IMR-90 (cell line): ENCODE measurements at regions not wholly inside any gene's neighbourhood (a gene's known extent, or its start where the extent isn't known, plus 50 kb on each side); places are given as distances from the start of the nearest gene placed in this dataset.

Experiments
- ATAC-seq: fragments of 200-7000 bp; cut with Tn5 transposase; 2 replicates; pipeline ENCODE4 v1.9.1; 2020; ENCODE audit warnings: low read depth, mild to moderate bottlenecking, moderate library complexity
- BruUV-seq: library from RNA; stranded (reverse); fragments of 400-500 nt; replicated peaks from 2 replicates; lab custom pipeline; 2021; lab: Mats Ljungman, UMichigan
- CTCF ChIA-PET: fragments of 300-600 bp; formaldehyde crosslinking; extraction: SDS; loops from one replicate; lab custom pipeline; 2021; ENCODE audit warnings: antibody characterized with exemption; lab: Yijun Ruan, JAX
- POLR2A ChIA-PET: fragments of 300-600 bp; sonication (Branson Sonifier 250); formaldehyde crosslinking; loops from one replicate; lab custom pipeline; 2022; ENCODE audit warnings: antibody characterized with exemption; ENCODE audit not compliant: unreplicated experiment; lab: Charles Lee
- DNase-seq: peaks from one replicate; pipeline ENCODE4 v3.0.0; 2013
- H2AFZ ChIP-seq: replicated peaks from 2 replicates; pipeline ENCODE3; 2013; ENCODE audit warnings: low read length, mild to moderate bottlenecking; ENCODE audit not compliant: poor library complexity
- H2AK5ac ChIP-seq: 2 replicates; pipeline ENCODE4 v1.6.1; 2013; ENCODE audit warnings: low read depth, low read length, inconsistent platforms
- H2AK9ac ChIP-seq: replicated peaks from 2 replicates; pipeline ENCODE3; 2013; ENCODE audit warnings: mild to moderate bottlenecking, low read depth, low read length, moderate library complexity; ENCODE audit not compliant: poor library complexity
- H2BK120ac ChIP-seq: 2 replicates; pipeline ENCODE4 v1.6.1; 2013; ENCODE audit warnings: low read depth, low read length, inconsistent platforms
- H2BK15ac ChIP-seq: 3 replicates; pipeline ENCODE4 v1.6.1; 2013; ENCODE audit warnings: low read depth, low read length, inconsistent platforms
- H2BK20ac ChIP-seq: 2 replicates; pipeline ENCODE4 v1.6.1; 2013; ENCODE audit warnings: low read depth, mild to moderate bottlenecking, inconsistent platforms, low read length, moderate library complexity
- H2BK5ac ChIP-seq: 2 replicates; pipeline ENCODE4 v1.6.1; 2013; ENCODE audit warnings: mild to moderate bottlenecking, low read depth, low read length, inconsistent platforms; ENCODE audit not compliant: poor library complexity, severe bottlenecking
- H3K14ac ChIP-seq: replicated peaks from 2 replicates; pipeline ENCODE4 v1.6.1; 2013; ENCODE audit warnings: low read depth, low read length, inconsistent platforms
- H3K18ac ChIP-seq: 2 replicates; pipeline ENCODE4 v1.6.1; 2013; ENCODE audit warnings: low read depth, low read length, control low read depth
- H3K23ac ChIP-seq: 2 replicates; pipeline ENCODE4 v1.6.1; 2013; ENCODE audit warnings: low read depth, low read length, inconsistent platforms
- H3K27ac ChIP-seq: 2 replicates; pipeline ENCODE4 v1.5.1; 2013; ENCODE audit warnings: mild to moderate bottlenecking, control low read depth, low read length; ENCODE audit not compliant: insufficient read depth
- H3K27me3 ChIP-seq: 2 replicates; pipeline ENCODE4 v1.6.1; 2013; ENCODE audit warnings: low read length; ENCODE audit not compliant: control insufficient read depth, insufficient read depth
- H3K36me3 ChIP-seq: 2 replicates; pipeline ENCODE4 v1.6.1; 2013; ENCODE audit warnings: low read length, mixed read lengths; ENCODE audit not compliant: control insufficient read depth, insufficient read depth
- H3K4ac ChIP-seq: 2 replicates; pipeline ENCODE4 v1.6.1; 2013; ENCODE audit warnings: low read depth, low read length, inconsistent platforms
- H3K4me1 ChIP-seq: 2 replicates; pipeline ENCODE4 v1.6.1; 2013; ENCODE audit warnings: low read length, mixed read lengths; ENCODE audit not compliant: control insufficient read depth, insufficient read depth
- H3K4me2 ChIP-seq: 2 replicates; pipeline ENCODE4 v1.6.1; 2013; ENCODE audit warnings: low read depth, mild to moderate bottlenecking, control low read depth, low read length, moderate library complexity
- H3K4me3 ChIP-seq: 2 replicates; pipeline ENCODE4 v1.5.1; 2013; ENCODE audit warnings: low read depth, mild to moderate bottlenecking, control low read depth, low read length, moderate library complexity; ENCODE audit not compliant: insufficient read depth
- H3K56ac ChIP-seq: 2 replicates; pipeline ENCODE4 v1.6.1; 2013; ENCODE audit warnings: low read length, inconsistent platforms; ENCODE audit not compliant: insufficient read depth; ENCODE audit errors: extremely low read depth
- H3K79me1 ChIP-seq, 2 experiments: 2 replicates each; pipeline ENCODE4 v1.6.1; 2013; ENCODE audit warnings: low read length in 2 of 2, inconsistent platforms in 1 of 2, low read depth in 1 of 2
- H3K9ac ChIP-seq: 2 replicates; pipeline ENCODE4 v1.6.1; 2013; ENCODE audit warnings: low read depth, low read length, control low read depth
- H3K9me1 ChIP-seq: 2 replicates; pipeline ENCODE4 v1.6.1; 2013; ENCODE audit warnings: low read length, inconsistent platforms; ENCODE audit not compliant: insufficient read depth
- H3K9me3 ChIP-seq: 2 replicates; pipeline ENCODE4 v1.6.1; 2013; ENCODE audit warnings: low read length; ENCODE audit not compliant: control insufficient read depth, insufficient read depth
- H4K20me1 ChIP-seq: 2 replicates; pipeline ENCODE4 v1.6.1; 2013; ENCODE audit warnings: low read length, inconsistent platforms; ENCODE audit not compliant: insufficient read depth
- H4K5ac ChIP-seq: 2 replicates; pipeline ENCODE4 v1.6.1; 2013; ENCODE audit warnings: mild to moderate bottlenecking, low read depth, low read length, control low read depth
- H4K8ac ChIP-seq, 2 experiments: 2 replicates each; pipeline ENCODE4 v1.6.1; 2013; ENCODE audit warnings: low read depth in 2 of 2, low read length in 2 of 2, control low read depth in 1 of 2, inconsistent platforms in 1 of 2
- H4K91ac ChIP-seq: 2 replicates; pipeline ENCODE4 v1.6.1; 2013; ENCODE audit warnings: low read depth, low read length, inconsistent platforms; ENCODE audit not compliant: insufficient read depth
- BHLHE40 ChIP-seq: fragments of 150-350 bp; IDR thresholded peaks from 2 replicates; pipeline ENCODE4 v1.6.1; 2016; ENCODE audit warnings: mild to moderate bottlenecking, low read depth, low read length
- CEBPB ChIP-seq: IDR thresholded peaks from 2 replicates; pipeline ENCODE4 v1.6.1; 2012; ENCODE audit warnings: low read depth, low read length, improper control_type of control experiment
- CHD1 ChIP-seq: IDR thresholded peaks from 2 replicates; pipeline ENCODE4 v1.6.1; 2012; ENCODE audit warnings: low read depth, low read length, improper control_type of control experiment
- FOS ChIP-seq: fragments of 150-350 bp; IDR thresholded peaks from 2 replicates; pipeline ENCODE4 v1.6.1; 2016; ENCODE audit warnings: low read depth, low read length
- MAFK ChIP-seq: IDR thresholded peaks from 2 replicates; pipeline ENCODE4 v1.6.1; 2012; ENCODE audit warnings: low read depth, low read length, improper control_type of control experiment
- MAZ ChIP-seq: IDR thresholded peaks from 2 replicates; pipeline ENCODE4 v1.6.1; 2012; ENCODE audit warnings: low read depth, mild to moderate bottlenecking, low read length, improper control_type of control experiment, moderate library complexity, borderline replicate concordance
- MXI1 ChIP-seq: IDR thresholded peaks from 2 replicates; pipeline ENCODE4 v1.6.1; 2012; ENCODE audit warnings: low read depth, mild to moderate bottlenecking, low read length, moderate library complexity, borderline replicate concordance
- NFE2L2 ChIP-seq: fragments of 150-350 bp; IDR thresholded peaks from 2 replicates; pipeline ENCODE4 v1.6.1; 2016; ENCODE audit warnings: low read depth, mild to moderate bottlenecking, low read length
- POLR2A ChIP-seq: IDR thresholded peaks from 2 replicates; pipeline ENCODE4 v1.6.1; 2012; ENCODE audit warnings: mild to moderate bottlenecking, low read depth, low read length
- RAD21 ChIP-seq: IDR thresholded peaks from 2 replicates; pipeline ENCODE4 v1.6.1; 2012; ENCODE audit warnings: low read length, improper control_type of control experiment
- RCOR1 ChIP-seq: IDR thresholded peaks from 2 replicates; pipeline ENCODE4 v1.6.1; 2012; ENCODE audit warnings: mild to moderate bottlenecking, low read length, improper control_type of control experiment; ENCODE audit not compliant: insufficient replicate concordance
- RFX5 ChIP-seq: IDR thresholded peaks from 2 replicates; pipeline ENCODE4 v1.8.0; 2012; ENCODE audit warnings: low read depth, mild to moderate bottlenecking, low read length, moderate library complexity
- SMC3 ChIP-seq: fragments of 150-350 bp; IDR thresholded peaks from 2 replicates; pipeline ENCODE4 v1.6.1; 2016; ENCODE audit warnings: low read depth, mild to moderate bottlenecking, antibody characterized with exemption, low read length, moderate library complexity
- WGBS, 2 experiments: methylation state at CpG; one replicate each; pipeline versions ENCODE4 v1.1.5 to v1.1.7; 2013; ENCODE audit warnings: missing lambda C conversion rate in 2 of 2; ENCODE audit not compliant: insufficient read length in 1 of 2; ENCODE audit errors: extremely low coverage in 2 of 2; 5-methylcytosine and 5-hydroxymethylcytosine counted together
- dilution Hi-C: fragments of 300-500 bp; cut with HindIII; formaldehyde crosslinking; loops from one replicate; pipeline ENCODE4 v1.14.3; 2018; ENCODE audit warnings: low sequenced_read_pairs; ENCODE audit not compliant: unreplicated experiment
- in situ Hi-C: fragments of 300-500 bp; cut with MboI; formaldehyde crosslinking; loops from 3 replicates; pipeline ENCODE4 v1.14.3; 2019; ENCODE audit warnings: low sequenced_read_pairs, inconsistent platforms, mixed read lengths
- intact Hi-C: fragments of 100-400 bp; cut with micrococcal nuclease; formaldehyde crosslinking; loops from 2 replicates; pipeline ENCODE4 v1.10.0; 2022
- TF ChIP-seq, protein P1 (sequence below): fragments of 150-350 bp; IDR thresholded peaks from 2 replicates; pipeline ENCODE4 v1.6.1; 2017; ENCODE audit warnings: mild to moderate bottlenecking, antibody characterized with exemption, low read length, low read depth
- TF ChIP-seq, protein P2 (sequence below): fragments of 150-350 bp; IDR thresholded peaks from 2 replicates; pipeline ENCODE4 v1.6.1; 2016; ENCODE audit warnings: low read depth, mild to moderate bottlenecking, low read length, moderate library complexity, borderline replicate concordance
- TF ChIP-seq, protein P3 (sequence below): conservative IDR thresholded peaks from 2 replicates; pipeline ENCODE4 v1.5.1; 2012; ENCODE audit warnings: mild to moderate bottlenecking, low read depth, low read length, improper control_type of control experiment

DNA sequence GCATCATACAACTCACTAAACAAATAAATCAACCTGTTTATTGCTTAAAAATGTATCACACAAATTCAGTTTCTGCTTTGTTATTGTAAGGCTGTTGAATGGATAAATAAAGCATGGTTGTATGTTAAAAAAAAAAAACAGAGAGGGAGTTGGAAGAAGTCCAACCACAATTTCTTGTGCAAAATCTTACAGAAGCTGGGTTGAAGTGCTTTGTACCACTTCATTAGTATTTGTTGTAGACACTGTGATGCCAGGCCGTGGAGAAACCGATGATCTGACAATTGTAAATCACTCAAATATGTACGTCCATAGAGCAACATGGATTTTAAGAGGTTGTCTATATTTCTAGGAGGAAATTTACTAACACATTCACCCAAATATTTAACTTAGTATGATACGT, 132.6 kb upstream of the MXRA5 start:
- Histone ChIP-seq H3K4me3 (no peak overlapping the region), H3K9ac (no peak overlapping the region), H3K9me1 (no peaks in the 10 kb centered on the region), H3K36me3 (no peaks in the 10 kb centered on the region), H4K20me1 (no peaks in the 10 kb centered on the region), H4K5ac (no peak overlapping the region), H3K27me3 (no peaks in the 10 kb centered on the region), H3K14ac (no peak overlapping the region), H4K8ac (no peak overlapping the region), H3K9me3 (peaks cover 3% of the 10 kb centered on the region; the same call in 1 of the 2 replicates), H3K4ac (no peak overlapping the region), H2BK20ac (no peak overlapping the region), H3K79me1 (no peaks in the 10 kb centered on the region), H3K4me1 (no peaks in the 10 kb centered on the region), H2BK5ac (no peak overlapping the region), H3K18ac (no peak overlapping the region), H3K56ac (no peak overlapping the region), H2BK120ac (no peak overlapping the region), H3K23ac (no peak overlapping the region), H2BK15ac (no peak overlapping the region), H2AK5ac (no peak overlapping the region), H2AFZ (no peak overlapping the region), H3K4me2 (no peak overlapping the region), H3K27ac (no peak overlapping the region), H2AK9ac (no peak overlapping the region), H4K91ac (no peak overlapping the region)
- ChIA-PET CTCF (no interaction called here), POLR2A (interaction anchor here (0.7 kb wide), 1 partner anchor 278 kb away, joined by 4 read pairs; no protein-coding TSS in a partner anchor)
- intact Hi-C loops (no loop called here), dilution Hi-C loops (no loop called here), in situ Hi-C loops (no loop called here)
- no TSS peak for BruUV-seq
- TF ChIP-seq NFE2L2 (no peak), MXI1 (no peak), CEBPB (no peak), FOS (no peak), MAFK (no peak), SMC3 (no peak), MAZ (no peak), RFX5 (no peak), RAD21 (no peak), BHLHE40 (no peak), RCOR1 (no peak), CHD1 (no peak), POLR2A (no peak)
- TF ChIP-seq, protein P1, sequence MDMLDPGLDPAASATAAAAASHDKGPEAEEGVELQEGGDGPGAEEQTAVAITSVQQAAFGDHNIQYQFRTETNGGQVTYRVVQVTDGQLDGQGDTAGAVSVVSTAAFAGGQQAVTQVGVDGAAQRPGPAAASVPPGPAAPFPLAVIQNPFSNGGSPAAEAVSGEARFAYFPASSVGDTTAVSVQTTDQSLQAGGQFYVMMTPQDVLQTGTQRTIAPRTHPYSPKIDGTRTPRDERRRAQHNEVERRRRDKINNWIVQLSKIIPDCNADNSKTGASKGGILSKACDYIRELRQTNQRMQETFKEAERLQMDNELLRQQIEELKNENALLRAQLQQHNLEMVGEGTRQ = no peak
- TF ChIP-seq, protein P2, sequence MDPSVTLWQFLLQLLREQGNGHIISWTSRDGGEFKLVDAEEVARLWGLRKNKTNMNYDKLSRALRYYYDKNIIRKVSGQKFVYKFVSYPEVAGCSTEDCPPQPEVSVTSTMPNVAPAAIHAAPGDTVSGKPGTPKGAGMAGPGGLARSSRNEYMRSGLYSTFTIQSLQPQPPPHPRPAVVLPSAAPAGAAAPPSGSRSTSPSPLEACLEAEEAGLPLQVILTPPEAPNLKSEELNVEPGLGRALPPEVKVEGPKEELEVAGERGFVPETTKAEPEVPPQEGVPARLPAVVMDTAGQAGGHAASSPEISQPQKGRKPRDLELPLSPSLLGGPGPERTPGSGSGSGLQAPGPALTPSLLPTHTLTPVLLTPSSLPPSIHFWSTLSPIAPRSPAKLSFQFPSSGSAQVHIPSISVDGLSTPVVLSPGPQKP = no peak
- TF ChIP-seq, protein P3, sequence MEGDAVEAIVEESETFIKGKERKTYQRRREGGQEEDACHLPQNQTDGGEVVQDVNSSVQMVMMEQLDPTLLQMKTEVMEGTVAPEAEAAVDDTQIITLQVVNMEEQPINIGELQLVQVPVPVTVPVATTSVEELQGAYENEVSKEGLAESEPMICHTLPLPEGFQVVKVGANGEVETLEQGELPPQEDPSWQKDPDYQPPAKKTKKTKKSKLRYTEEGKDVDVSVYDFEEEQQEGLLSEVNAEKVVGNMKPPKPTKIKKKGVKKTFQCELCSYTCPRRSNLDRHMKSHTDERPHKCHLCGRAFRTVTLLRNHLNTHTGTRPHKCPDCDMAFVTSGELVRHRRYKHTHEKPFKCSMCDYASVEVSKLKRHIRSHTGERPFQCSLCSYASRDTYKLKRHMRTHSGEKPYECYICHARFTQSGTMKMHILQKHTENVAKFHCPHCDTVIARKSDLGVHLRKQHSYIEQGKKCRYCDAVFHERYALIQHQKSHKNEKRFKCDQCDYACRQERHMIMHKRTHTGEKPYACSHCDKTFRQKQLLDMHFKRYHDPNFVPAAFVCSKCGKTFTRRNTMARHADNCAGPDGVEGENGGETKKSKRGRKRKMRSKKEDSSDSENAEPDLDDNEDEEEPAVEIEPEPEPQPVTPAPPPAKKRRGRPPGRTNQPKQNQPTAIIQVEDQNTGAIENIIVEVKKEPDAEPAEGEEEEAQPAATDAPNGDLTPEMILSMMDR = no peak
- ATAC-seq (no peak), DNase-seq (no peak)
- no CpG with 5 or more reads among the region's 4 CpGs for WGBS, 2 experiments
